ENCODE measurements at regions not wholly inside any gene's neighbourhood (a gene's known extent, or its start where the extent isn't known, plus 50 kb on each side); places are given as distances from the start of the nearest gene placed in this dataset.

GRCh38 chr3:30518181-30518864, 88.1 kb upstream of the TGFBR2 start:
- H3K4me1 ChIP-seq: peaks cover 7 to 43% (median 25%) of the 10 kb centered on the region in 4 donors
- H3K36me3 ChIP-seq: no peaks in the 10 kb centered on the region
- peak overlapping the region; percentile 67 to 81 (median 73) for H3K27ac ChIP-seq
- intact Hi-C loops (cut with DNase I; ENCODE audit: low total_unique reads): no loop called here
- 13 to 29% (median 22%) methylated on average over 4 of the region's 4 CpGs for WGBS, 5 donors
- DNase-seq: peak; percentile 61 to 86
- H3K9me3 ChIP-seq: no peaks in the 10 kb centered on the region
- H3K27me3 ChIP-seq: no peaks in the 10 kb centered on the region
- TF ChIP-seq POLR2A (IDR thresholded peaks at IDR 0.05) (no peak), EP300 (IDR thresholded peaks at IDR 0.05) (peak; percentile 5), POLR2AphosphoS5 (IDR thresholded peaks at IDR 0.05) (peak; percentile 73 to 89 (median 74)), CTCF (IDR thresholded peaks at IDR 0.05) (peak in 1 of 7 experiments; percentile 31)
- no peak overlapping the region for H3K4me3 ChIP-seq

- no peaks in the 10 kb centered on the region for H3K9me3 ChIP-seq
- no peaks in the 10 kb centered on the region for H3K36me3 ChIP-seq
- no peak for TF ChIP-seq POLR2AphosphoS5 (IDR thresholded peaks at IDR 0.05)
- no peak for TF ChIP-seq POLR2A (IDR thresholded peaks at IDR 0.05)
- no peak for DNase-seq
- intact Hi-C loops (cut with DNase I; ENCODE audit: low total_unique reads): no loop called here
- no peak overlapping the region for H3K4me3 ChIP-seq
- no peaks in the 10 kb centered on the region for H3K27me3 ChIP-seq
- H3K27ac ChIP-seq: peak overlapping the region; percentile 56 to 81 (median 73)
- H3K4me1 ChIP-seq: peaks cover 7 to 39% (median 24%) of the 10 kb centered on the region in 4 donors
These were observed 87.5 kb upstream of the TGFBR2 start for GRCh38 chr3:30518872-30519271.

GRCh38 chr3:30520699-30521098, 85.7 kb upstream of the TGFBR2 start:
- no peak for DNase-seq
- H3K9me3 ChIP-seq: no peaks in the 10 kb centered on the region
- H3K36me3 ChIP-seq: no peaks in the 10 kb centered on the region
- H3K27ac ChIP-seq: peak overlapping the region in 4 of 5 donors; percentile 20 to 75 (median 64)
- intact Hi-C loops (cut with DNase I; ENCODE audit: low total_unique reads): no loop called here
- H3K4me1 ChIP-seq: peaks cover 7 to 37% (median 26%) of the 10 kb centered on the region in 4 donors
- TF ChIP-seq EP300 (IDR thresholded peaks at IDR 0.05) (no peak), POLR2A (IDR thresholded peaks at IDR 0.05) (no peak), POLR2AphosphoS5 (IDR thresholded peaks at IDR 0.05) (no peak), CTCF (IDR thresholded peaks at IDR 0.05) (no peak)
- WGBS, 5 donors: 44 to 80% (median 73%) methylated on average over 2 of the region's 2 CpGs
- no peak overlapping the region for H3K4me3 ChIP-seq
- no peaks in the 10 kb centered on the region for H3K27me3 ChIP-seq

GRCh38 chr3:30521156-30521715, 85.2 kb upstream of the TGFBR2 start:
- Histone ChIP-seq H3K27ac (peak overlapping the region in 4 of 5 donors; percentile 20 to 75 (median 64)), H3K4me1 (peaks cover 7 to 31% (median 25%) of the 10 kb centered on the region in 4 donors)
- 94 to 100% (median 96%) methylated on average over 1 of the region's 1 CpG for WGBS, 5 donors

More at GRCh38 chr3:30521156-30521715, 85.2 kb upstream of the TGFBR2 start:
- intact Hi-C loops (cut with DNase I; ENCODE audit: low total_unique reads): no loop called here
- no peak for DNase-seq
- Histone ChIP-seq H3K9me3 (no peaks in the 10 kb centered on the region), H3K36me3 (no peaks in the 10 kb centered on the region), H3K4me3 (no peak overlapping the region), H3K27me3 (no peaks in the 10 kb centered on the region)
- TF ChIP-seq POLR2A (IDR thresholded peaks at IDR 0.05) (no peak), POLR2AphosphoS5 (IDR thresholded peaks at IDR 0.05) (no peak), EP300 (IDR thresholded peaks at IDR 0.05) (no peak), CTCF (IDR thresholded peaks at IDR 0.05) (no peak)
